ENCODE measurements at regions not wholly inside any gene's neighbourhood (a gene's known extent, or its start where the extent isn't known, plus 50 kb on each side); places are given as distances from the start of the nearest gene placed in this dataset.

- TF ChIP-seq, protein P1, sequence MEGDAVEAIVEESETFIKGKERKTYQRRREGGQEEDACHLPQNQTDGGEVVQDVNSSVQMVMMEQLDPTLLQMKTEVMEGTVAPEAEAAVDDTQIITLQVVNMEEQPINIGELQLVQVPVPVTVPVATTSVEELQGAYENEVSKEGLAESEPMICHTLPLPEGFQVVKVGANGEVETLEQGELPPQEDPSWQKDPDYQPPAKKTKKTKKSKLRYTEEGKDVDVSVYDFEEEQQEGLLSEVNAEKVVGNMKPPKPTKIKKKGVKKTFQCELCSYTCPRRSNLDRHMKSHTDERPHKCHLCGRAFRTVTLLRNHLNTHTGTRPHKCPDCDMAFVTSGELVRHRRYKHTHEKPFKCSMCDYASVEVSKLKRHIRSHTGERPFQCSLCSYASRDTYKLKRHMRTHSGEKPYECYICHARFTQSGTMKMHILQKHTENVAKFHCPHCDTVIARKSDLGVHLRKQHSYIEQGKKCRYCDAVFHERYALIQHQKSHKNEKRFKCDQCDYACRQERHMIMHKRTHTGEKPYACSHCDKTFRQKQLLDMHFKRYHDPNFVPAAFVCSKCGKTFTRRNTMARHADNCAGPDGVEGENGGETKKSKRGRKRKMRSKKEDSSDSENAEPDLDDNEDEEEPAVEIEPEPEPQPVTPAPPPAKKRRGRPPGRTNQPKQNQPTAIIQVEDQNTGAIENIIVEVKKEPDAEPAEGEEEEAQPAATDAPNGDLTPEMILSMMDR (IDR thresholded peaks at IDR 0.05): no peak
- TF ChIP-seq POLR2A (IDR thresholded peaks at IDR 0.05): no peak
These were observed 333.1 kb downstream of the PIK3C3 start for GRCh38 chr18:42288129-42288528.
